ENCODE measurements at regions not wholly inside any gene's neighbourhood (a gene's known extent, or its start where the extent isn't known, plus 50 kb on each side); places are given as distances from the start of the nearest gene placed in this dataset.

- TF ChIP-seq CTCF (IDR thresholded peaks at IDR 0.05; ENCODE audit: insufficient read depth, low read length), result no peak
- no peak overlapping the region for H3K4me3 ChIP-seq (ENCODE audit: low read depth, low read length)
- DNase-seq (ENCODE audit: low read depth), result peak; percentile 70
Observed at GRCh38 chr3:27623085-27623753, 98.9 kb downstream of the EOMES start.

GRCh38 chr3:27617552-27617951, 104.6 kb downstream of the EOMES start:
- no peak for DNase-seq (ENCODE audit: low read depth)
- no peak for TF ChIP-seq CTCF (IDR thresholded peaks at IDR 0.05; ENCODE audit: insufficient read depth, low read length)
- no peak overlapping the region for H3K4me3 ChIP-seq (ENCODE audit: low read depth, low read length)

GRCh38 chr3:27616031-27616430, 106.1 kb downstream of the EOMES start:
- no peak for DNase-seq (ENCODE audit: low read depth)
- no peak overlapping the region for H3K4me3 ChIP-seq (ENCODE audit: low read depth, low read length)
- no peak for TF ChIP-seq CTCF (IDR thresholded peaks at IDR 0.05; ENCODE audit: insufficient read depth, low read length)

DNA sequence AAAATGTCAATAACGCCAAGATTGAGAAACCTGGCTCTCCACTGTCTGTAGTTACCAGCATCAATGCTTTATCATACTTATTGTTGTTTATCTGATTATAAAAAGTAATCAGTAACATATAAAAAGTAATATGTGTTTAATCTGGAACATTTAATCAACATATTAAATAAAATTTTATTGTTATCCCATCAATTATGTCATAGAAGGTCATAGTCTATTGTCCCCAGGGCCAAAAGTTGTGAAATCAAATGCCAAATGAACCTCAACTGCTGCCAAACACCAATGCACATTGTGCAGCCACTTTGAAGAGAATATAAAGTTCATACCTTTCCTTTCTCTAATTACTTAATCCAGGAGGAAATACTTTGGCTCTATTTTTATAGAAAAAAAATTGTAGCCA, 106.6 kb downstream of the EOMES start:
- no peak for DNase-seq (ENCODE audit: low read depth)
- no peak overlapping the region for H3K4me3 ChIP-seq (ENCODE audit: low read depth, low read length)
- TF ChIP-seq CTCF (IDR thresholded peaks at IDR 0.05; ENCODE audit: insufficient read depth, low read length), result no peak

DNA sequence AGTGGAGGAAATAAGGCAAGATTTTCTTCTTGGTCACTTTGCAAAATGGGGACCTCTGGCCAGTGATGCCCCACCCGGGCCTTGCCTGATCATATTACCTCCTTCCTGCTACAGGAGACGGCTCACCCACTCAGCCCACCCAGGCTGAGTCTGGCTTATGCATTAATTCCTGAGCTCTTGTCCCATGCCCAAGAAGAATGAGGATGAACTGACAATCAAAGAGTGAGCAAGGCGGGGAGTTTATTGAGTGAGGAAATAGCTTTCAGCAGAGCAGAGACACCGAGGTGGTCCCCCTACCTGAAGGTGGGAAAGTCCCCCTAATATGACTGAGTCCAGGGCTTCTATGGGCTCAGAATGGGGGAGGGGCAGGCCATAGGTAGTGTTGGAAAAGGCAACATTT, 107.5 kb downstream of the EOMES start:
- H3K4me3 ChIP-seq (ENCODE audit: low read depth, low read length), result no peak overlapping the region
- DNase-seq (ENCODE audit: low read depth), result no peak
- TF ChIP-seq CTCF (IDR thresholded peaks at IDR 0.05; ENCODE audit: insufficient read depth, low read length), result no peak

GRCh38 chr3:27613846-27614500, 108.2 kb downstream of the EOMES start:
- H3K4me3 ChIP-seq (ENCODE audit: low read depth, low read length), result no peak overlapping the region
- TF ChIP-seq CTCF (IDR thresholded peaks at IDR 0.05; ENCODE audit: insufficient read depth, low read length), result no peak

More at GRCh38 chr3:27613846-27614500, 108.2 kb downstream of the EOMES start:
- DNase-seq (ENCODE audit: low read depth), result peak; percentile 72
